GM18507 (cell line): ENCODE measurements at regions not wholly inside any gene's neighbourhood (a gene's known extent, or its start where the extent isn't known, plus 50 kb on each side); places are given as distances from the start of the nearest gene placed in this dataset.

Experiments
- DNase-seq: peaks from one replicate; pipeline ENCODE4 v3.0.0; 2011; ENCODE audit warnings: low read depth; ENCODE audit not compliant: insufficient read length; ENCODE audit errors: extremely low spot score
- FAIRE-seq: peaks from 2 replicates; lab custom pipeline; 2011; peaks lifted over from hg19 to GRCh38; lab: Jason Lieb, UNC

DNA sequence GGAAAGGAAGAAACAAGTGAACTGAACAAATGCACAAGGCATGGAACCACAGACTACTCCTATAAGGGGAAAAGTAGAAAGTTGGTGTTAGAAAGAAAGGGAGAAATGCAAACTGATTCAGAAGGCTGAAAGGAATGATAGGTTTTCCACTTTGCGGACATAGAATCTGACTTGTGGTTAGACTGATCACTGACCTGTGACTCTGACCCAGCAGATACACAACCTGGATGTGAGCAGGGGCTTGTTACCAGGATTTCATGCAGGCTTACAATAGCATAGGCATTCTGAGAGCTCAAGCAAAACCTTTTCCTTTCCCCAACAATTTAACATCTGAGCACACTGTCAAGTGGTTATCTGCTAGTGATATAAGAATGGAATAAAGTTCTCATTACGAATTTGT is 237.0 kb upstream of the CDH20 start:
- DNase-seq (no peak), FAIRE-seq (no peak)

DNA sequence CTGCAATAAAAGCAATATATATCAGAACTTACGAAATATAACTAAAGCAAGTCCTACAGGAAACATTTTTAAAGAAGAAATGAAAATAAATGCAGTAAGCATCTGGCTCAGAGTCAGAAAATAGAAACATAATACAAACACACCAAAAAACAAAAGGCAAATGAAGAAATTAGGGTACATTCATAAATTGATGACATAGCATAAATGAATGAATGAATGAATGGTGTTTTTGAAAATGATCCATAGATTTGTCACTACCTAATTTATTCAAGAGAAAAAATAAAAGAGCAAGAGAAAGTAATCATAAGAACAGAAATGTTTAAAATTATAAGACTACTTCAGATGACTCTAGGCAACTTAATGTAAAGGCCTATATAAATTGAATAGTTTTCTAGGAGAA is 226.1 kb upstream of the CDH20 start:
- no peak for DNase-seq
- FAIRE-seq = no peak

DNA sequence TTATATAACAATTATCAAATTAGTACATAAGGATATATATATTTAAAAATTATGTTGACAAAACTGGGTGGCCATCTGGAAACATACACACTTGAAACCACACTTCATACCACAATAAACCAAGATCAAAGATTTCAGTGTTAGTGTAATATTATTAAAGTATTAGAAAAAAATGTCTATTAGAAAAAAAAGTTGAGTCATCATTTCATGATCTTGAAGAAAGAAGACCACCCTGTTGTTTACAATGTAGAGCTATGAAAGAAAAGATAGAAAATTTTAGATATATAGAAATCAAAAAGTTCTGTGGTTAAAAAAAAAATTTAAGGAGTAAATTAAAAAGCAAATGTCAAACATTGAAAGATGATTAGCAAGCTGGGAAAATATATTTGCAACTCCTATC is 224.5 kb upstream of the CDH20 start:
- no peak for DNase-seq
- no peak for FAIRE-seq

- no peak for DNase-seq
- FAIRE-seq = no peak
These were observed 209.9 kb upstream of the CDH20 start for GRCh38 chr18:61123309-61123708.

DNA sequence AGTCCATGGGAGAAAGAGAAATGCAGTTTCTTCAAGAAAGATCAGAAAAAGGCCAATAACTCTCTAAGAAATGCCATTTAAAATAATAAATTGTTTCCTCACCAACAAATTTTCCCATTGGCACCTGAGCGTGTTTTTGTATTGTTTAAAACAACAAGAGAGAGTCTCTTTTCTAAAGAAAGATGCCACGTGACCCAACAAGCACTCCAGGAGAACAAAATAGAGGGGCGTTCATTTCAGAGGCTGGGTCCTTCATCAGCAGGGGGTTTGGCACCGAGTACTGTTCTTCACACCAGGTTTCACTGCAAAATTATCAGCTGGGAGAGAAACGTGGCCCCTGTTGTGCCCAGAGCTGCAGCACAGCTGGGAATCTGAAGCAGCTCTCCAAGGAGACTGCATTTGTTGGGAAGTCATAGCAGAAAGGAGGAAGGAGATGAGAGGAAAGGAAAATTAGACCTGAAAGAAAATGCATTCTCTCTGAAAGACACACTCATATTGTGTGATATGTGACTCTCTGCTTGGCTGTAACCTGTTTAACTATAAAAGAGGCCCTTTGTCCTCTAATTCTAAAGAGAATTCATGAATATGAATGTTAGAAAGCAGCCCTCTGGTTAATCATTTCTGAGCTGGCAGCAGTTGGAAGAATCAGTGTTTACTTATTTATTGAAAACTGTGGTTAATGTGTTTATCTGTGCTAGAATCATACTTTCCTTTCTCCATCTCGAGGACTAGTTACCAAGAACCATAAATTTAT is 205.3 kb upstream of the CDH20 start:
- no peak for FAIRE-seq
- DNase-seq = no peak

- FAIRE-seq (no peak), DNase-seq (no peak)
These were observed 204.2 kb upstream of the CDH20 start for GRCh38 chr18:61129001-61129400.

- FAIRE-seq (no peak), DNase-seq (no peak)
These were observed 201.2 kb upstream of the CDH20 start for GRCh38 chr18:61132031-61132430.

DNA sequence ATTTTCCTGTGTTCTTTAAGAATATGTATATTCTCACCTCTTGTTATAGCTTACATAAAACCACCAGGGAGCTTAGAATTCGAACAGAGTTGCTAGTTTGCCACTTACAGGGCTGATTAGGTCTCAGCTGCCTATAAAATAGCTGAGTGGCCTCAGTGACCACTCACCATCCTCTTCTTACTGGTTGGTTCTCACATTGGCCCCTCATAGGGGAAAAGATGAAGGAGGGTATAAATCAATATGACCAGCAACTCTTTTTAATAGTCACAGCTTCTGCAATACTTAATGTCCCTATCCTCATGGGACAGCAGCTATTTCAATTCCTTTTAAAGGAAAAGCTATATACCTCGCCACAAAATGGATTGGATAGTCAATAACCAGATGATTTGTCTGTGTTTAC is 199.4 kb upstream of the CDH20 start:
- FAIRE-seq (no peak), DNase-seq (no peak)

GRCh38 chr18:61136711-61137251 is 196.4 kb upstream of the CDH20 start:
- DNase-seq (no peak), FAIRE-seq (no peak)

DNA sequence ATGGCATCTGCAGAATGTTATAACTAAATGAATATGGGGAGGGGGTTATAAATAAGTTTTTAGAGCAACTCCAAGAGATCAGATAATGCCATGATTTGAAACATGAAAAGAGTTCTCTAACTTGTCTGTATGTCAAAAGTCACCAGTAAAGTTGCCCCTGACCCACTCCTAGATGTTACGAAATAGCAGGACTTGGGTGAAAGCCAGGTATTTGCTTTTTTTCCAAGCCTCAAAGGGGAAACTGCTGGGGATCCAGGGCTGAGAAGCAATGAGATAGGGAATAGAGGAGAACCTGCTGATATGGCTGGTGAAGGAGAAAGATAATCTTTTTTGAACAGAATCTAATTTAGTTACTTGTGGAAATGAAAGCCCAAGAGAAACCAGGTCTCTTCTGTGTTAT is 191.5 kb upstream of the CDH20 start:
- no peak for DNase-seq
- FAIRE-seq = no peak

DNA sequence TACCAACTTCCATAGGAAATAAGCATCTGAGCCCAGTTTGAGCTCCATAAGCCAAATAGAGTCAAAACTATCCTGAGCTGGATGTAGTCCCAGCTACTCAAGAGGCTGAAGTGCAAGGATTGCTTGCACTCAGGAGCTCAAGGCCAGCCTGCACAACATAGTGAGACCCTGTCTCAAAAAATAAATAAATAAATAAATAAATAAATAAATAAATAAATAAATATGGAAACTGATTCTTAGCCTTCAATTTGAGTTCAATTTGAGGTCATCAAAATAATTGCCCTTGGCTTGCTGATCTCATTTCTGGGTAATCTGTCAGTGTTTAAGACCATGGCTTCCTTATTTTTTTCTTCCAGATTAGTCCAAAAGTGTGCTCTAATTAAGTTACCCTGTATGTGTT is 184.9 kb upstream of the CDH20 start:
- no peak for FAIRE-seq

DNA sequence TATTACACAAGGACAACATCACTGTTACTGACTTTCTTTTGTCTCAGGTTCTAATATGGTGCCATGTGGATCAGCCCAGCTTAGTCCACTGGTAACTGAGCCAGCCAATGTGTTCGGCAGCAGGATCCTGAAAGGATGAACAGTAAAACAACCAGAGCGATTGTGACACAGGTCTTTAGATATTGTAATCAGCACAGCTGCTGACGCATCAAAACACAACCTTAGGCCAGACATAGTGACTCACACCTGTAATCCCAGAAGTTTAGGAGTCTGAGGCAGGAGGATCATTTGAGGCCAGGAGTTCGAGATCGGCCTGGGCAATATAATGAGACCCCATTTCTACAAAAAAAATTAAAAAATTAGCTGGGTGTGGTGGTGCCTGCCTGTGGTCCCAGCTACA is 183.4 kb upstream of the CDH20 start:
- FAIRE-seq = no peak
- DNase-seq = no peak

More for the DNA sequence above, 184.9 kb upstream of the CDH20 start:
- DNase-seq = no peak

- DNase-seq = no peak
- FAIRE-seq = no peak
These were observed 179.7 kb upstream of the CDH20 start for GRCh38 chr18:61153571-61153970.

DNA sequence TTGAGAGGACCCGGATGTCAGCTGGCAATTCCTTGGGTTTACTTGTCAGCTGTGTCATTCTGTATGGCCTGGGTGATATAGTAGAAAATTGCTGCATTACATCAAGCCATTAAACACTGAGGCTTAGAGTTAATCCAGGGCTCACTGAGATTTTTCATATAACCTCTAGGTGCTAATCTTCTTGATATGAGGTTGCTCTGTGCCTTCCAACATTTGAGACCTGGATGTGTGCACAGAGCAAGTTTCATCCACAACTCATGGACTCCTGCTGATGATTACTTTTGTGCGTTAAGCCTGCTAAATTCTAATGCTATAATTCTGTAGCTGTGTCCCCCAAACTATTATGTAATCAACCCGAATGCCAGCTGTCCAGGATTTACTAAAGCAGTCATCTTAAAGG is 178.4 kb upstream of the CDH20 start:
- DNase-seq (no peak), FAIRE-seq (no peak)

DNA sequence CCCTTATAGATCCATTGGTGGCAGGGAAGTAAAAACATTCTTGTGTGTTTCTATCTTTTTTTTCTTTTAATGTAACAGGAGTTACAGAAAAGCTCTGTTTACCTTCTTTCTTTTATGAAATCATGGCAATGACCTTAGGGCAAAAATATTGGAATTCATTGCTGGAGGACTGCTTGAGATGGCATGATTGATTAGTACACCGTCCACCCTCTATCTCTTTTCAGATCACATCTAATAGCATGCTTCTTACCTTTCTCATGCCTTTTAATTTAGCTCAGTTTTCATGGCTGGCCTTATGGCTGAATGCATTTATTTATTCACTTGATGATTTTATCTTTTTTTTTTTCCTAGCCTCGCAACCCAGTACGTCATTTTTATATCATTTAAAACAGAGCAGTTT is 177.6 kb upstream of the CDH20 start:
- DNase-seq = no peak
- FAIRE-seq = no peak

DNA sequence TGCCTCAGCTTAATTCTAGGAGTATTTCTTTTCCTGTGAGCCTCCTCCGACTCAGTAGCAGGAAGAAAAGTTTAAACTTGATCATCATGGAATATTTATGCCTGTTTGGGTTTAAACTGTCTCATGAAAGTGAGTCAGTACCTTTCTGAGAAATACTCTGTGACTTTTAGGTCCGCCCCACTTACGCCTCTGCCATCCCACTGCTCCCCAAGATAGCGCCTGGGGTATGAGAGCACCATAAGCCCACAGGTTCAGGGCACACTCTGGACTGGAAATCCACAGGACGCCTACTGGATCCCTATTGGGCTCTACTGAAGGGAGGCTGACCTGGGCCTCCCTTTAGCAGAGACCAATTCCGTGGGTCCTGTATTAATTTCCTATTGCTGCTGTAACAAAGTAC is 175.8 kb upstream of the CDH20 start:
- no peak for FAIRE-seq
- DNase-seq = no peak

DNA sequence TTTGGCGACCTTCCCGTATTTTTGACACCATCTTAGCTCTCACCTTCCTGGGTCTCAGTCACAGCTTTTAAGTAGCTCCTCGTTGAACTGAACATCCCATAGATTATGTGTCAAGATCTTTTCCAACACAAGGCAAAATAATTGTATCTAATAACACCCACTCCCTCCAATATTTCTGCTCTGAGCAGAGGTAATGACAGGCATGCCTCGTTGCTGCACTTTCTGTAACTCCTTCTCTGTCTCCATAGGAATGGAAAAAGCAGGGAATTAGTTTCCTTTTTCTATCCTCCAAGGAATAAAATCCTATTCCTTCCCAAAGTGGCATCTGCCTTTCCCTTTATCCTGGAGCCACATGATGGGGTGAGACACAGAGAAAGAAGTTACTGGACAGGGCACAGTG is 174.0 kb upstream of the CDH20 start:
- FAIRE-seq = no peak
- no peak for DNase-seq

DNA sequence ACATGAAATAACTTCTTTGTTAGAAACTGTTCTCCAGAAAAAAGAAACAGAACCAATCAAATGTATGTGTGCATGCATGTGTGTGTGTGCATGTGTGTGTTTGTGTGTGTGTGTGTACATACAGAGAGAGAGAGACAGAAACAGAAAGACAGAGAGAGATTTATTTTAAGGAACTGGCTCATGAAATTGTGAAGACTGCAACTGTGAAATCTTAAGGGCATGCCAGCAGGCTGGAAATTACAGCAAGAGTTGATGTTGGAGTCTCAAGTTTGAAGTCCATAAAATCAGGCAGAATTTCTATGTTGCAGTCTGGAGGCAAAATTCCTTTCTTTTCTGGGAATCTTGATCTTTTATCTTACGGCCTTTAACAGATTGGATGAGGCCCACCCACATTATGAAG is 168.9 kb upstream of the CDH20 start:
- no peak for DNase-seq
- FAIRE-seq = no peak

DNA sequence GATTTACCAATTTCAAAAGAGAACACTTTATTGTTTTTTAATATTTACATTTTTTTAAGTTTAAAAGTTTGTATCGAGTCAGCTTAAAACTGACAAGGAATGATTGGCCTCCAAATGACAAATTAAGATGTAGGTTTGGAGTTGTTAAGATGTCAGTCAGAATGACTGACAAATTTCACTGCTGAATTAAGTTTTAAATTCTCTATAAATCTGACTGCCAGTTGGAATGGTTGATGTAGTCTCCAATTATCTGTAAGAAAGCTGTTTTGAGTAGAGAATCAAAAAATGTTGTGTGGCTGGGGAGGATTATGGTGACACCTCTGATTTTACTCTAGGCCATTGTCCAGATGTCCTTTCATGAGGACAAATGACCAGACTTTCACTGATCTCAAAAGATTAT is 165.3 kb upstream of the CDH20 start:
- DNase-seq (no peak), FAIRE-seq (no peak)

DNA sequence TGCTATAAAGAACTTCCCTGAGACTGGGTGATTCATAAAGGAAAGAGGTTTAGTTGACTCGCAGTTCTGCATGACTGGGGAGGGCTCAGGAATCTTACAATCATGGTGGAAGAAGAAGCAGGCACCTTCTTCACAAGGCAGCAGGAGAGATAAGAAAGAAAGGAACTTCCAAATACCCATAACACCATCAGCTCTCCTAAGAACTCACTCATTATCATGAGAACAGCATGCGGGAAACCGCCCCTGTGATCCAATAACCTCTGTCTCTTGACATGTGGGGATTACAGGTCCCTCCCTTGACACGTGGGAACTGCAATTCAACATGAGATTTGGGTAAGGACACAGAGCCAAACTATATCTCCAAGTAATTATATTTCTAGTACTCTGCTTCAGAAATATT is 163.8 kb upstream of the CDH20 start:
- no peak for DNase-seq
- no peak for FAIRE-seq

GRCh38 chr18:61172624-61173023 is 160.6 kb upstream of the CDH20 start:
- DNase-seq (no peak), FAIRE-seq (no peak)

GRCh38 chr18:61173554-61173953 is 159.7 kb upstream of the CDH20 start:
- no peak for DNase-seq
- no peak for FAIRE-seq
